Activated naive CD4-positive, alpha-beta T cell treated with anti-CD3 and anti-CD28 coated beads, Interleukin-2, amount 50 U/mL, for 24 hours (primary cell): ENCODE measurements at regions not wholly inside any gene's neighbourhood (a gene's known extent, or its start where the extent isn't known, plus 50 kb on each side); places are given as distances from the start of the nearest gene placed in this dataset.
"Not testable (repeated sequence)": the region's sequence is repeated elsewhere in the genome, so short reads cannot be mapped to it uniquely, and the experiment has no call there.

Experiments
- H3K27ac Mint-ChIP-seq: one replicate; pipeline ENCODE4 v1.8.0; 2021; ENCODE audit warnings: mild to moderate bottlenecking, mixed read lengths
- H3K27me3 Mint-ChIP-seq: one replicate; pipeline ENCODE4 v1.8.0; 2021; ENCODE audit warnings: mixed read lengths
- H3K36me3 Mint-ChIP-seq: one replicate; pipeline ENCODE4 v1.8.0; 2021; ENCODE audit warnings: mixed read lengths
- H3K4me1 Mint-ChIP-seq: one replicate; pipeline ENCODE4 v1.8.0; 2021; ENCODE audit warnings: mixed read lengths
- H3K4me3 Mint-ChIP-seq: one replicate; pipeline ENCODE4 v1.8.0; 2021; ENCODE audit warnings: mild to moderate bottlenecking, mixed read lengths
- H3K9me3 Mint-ChIP-seq: one replicate; pipeline ENCODE4 v1.8.0; 2021; ENCODE audit warnings: mixed read lengths

- Mint-ChIP-seq H3K4me1 (no peaks in the 10 kb centered on the region), H3K27ac (no peak overlapping the region), H3K9me3 (no peaks in the 10 kb centered on the region), H3K27me3 (peaks cover 5% of the 10 kb centered on the region), H3K36me3 (no peaks in the 10 kb centered on the region), H3K4me3 (no peak overlapping the region)
Measured at GRCh38 chr7:96591159-96591899, 118.3 kb downstream of the SEM1 start.

DNA sequence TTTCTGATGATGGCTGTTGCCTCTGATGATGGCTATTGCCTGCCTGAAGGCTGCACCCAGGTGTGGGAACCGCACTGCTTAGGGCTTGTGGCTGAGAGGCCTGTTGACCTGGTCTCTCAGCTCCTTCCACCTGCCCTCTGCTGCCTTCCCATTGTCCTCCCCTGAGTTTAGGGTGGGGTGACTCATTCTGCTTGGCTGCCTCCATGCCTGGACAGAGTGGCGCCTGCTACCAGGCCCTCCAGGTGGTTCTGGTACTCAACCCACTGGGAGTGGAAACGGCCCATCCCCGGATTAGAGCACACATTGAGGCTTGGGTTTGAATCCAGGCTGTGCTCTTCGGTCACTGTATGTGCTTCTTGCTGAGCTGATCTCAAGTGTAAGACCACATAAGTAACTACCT lies 120.6 kb downstream of the SEM1 start:
- H3K27me3 Mint-ChIP-seq = peaks cover 5% of the 10 kb centered on the region
- no peaks in the 10 kb centered on the region for H3K4me1 Mint-ChIP-seq
- H3K27ac Mint-ChIP-seq = no peak overlapping the region
- H3K36me3 Mint-ChIP-seq = peaks cover 1% of the 10 kb centered on the region
- H3K9me3 Mint-ChIP-seq = no peaks in the 10 kb centered on the region
- H3K4me3 Mint-ChIP-seq = no peak overlapping the region

- Mint-ChIP-seq H3K4me3 (no peak overlapping the region), H3K4me1 (no peaks in the 10 kb centered on the region), H3K9me3 (peaks cover 9% of the 10 kb centered on the region), H3K36me3 (peaks cover 2% of the 10 kb centered on the region), H3K27ac (no peak overlapping the region), H3K27me3 (peaks cover 7% of the 10 kb centered on the region)
Measured at GRCh38 chr7:96579119-96579518, 130.5 kb downstream of the SEM1 start.

DNA sequence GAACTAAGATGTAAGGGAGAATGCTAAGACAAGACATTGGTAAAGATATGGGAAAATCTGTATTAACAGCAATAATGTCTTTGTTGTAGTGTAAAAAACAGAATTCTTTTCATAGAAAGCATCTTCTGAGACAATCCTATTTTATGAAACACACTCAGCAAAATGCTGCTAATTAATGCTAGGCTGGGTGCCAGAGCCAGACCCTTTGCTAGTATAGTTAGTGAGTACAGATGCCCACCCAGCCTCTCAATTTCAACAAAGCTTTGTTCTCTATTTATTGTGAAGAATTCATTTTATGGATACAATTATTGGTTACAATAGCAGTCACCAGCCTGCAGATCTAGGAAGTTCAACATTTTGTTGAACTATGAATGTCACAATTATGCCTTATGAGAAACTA lies 131.0 kb downstream of the SEM1 start:
- no peak overlapping the region for H3K27ac Mint-ChIP-seq
- H3K27me3 Mint-ChIP-seq = peaks cover 7% of the 10 kb centered on the region
- H3K4me1 Mint-ChIP-seq = no peaks in the 10 kb centered on the region
- H3K36me3 Mint-ChIP-seq = peaks cover 2% of the 10 kb centered on the region
- H3K4me3 Mint-ChIP-seq = no peak overlapping the region
- peaks cover 11% of the 10 kb centered on the region for H3K9me3 Mint-ChIP-seq

DNA sequence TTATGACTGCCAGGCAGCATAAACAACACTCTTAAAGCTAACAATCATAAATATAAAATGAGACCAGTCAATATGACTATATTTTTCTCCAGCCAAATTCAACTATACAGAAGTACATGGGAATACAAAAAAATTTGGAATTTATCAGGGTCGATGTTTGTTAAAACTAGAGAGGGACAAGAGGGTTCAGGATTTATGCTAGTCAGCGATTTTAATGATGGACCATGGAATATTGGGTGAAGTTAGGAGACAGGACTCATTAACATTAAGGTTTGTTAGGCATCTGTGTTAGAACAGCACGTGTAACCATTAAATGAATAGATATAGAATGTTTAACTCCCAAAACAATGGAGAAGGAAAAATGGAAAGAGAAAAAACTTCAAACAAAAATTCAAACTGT lies 146.2 kb downstream of the SEM1 start:
- H3K4me1 Mint-ChIP-seq = no peaks in the 10 kb centered on the region
- no peaks in the 10 kb centered on the region for H3K9me3 Mint-ChIP-seq
- H3K36me3 Mint-ChIP-seq = no peaks in the 10 kb centered on the region
- H3K4me3 Mint-ChIP-seq = no peak overlapping the region
- no peak overlapping the region for H3K27ac Mint-ChIP-seq
- H3K27me3 Mint-ChIP-seq = no peaks in the 10 kb centered on the region

GRCh38 chr7:96562966-96563365 lies 146.7 kb downstream of the SEM1 start:
- Mint-ChIP-seq H3K27me3 (no peaks in the 10 kb centered on the region), H3K4me1 (no peaks in the 10 kb centered on the region), H3K4me3 (no peak overlapping the region), H3K36me3 (no peaks in the 10 kb centered on the region), H3K9me3 (no peaks in the 10 kb centered on the region), H3K27ac (no peak overlapping the region)

DNA sequence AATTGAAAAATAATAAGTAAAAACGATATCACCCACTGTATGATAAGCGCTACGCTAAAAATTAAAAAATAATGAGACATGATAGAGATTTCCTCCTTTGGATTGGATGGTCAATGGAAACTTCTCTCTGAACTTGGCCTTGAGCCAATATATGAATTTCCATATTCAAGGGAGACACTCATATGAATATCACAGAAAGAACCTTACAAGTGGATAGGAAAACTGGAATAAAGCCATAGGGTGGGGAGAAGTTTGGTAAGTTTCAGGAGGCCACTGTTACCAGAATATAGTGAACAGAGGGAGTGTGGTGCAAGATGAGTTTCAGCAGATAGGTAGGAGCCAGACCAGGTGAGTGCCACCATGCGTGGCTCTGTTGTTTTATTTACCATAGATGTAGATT lies 147.2 kb downstream of the SEM1 start:
- Mint-ChIP-seq H3K4me1 (no peaks in the 10 kb centered on the region), H3K27ac (no peak overlapping the region), H3K36me3 (no peaks in the 10 kb centered on the region), H3K4me3 (no peak overlapping the region), H3K9me3 (no peaks in the 10 kb centered on the region), H3K27me3 (no peaks in the 10 kb centered on the region)

GRCh38 chr7:96561892-96562291 lies 147.8 kb downstream of the SEM1 start:
- no peaks in the 10 kb centered on the region for H3K4me1 Mint-ChIP-seq
- no peak overlapping the region for H3K27ac Mint-ChIP-seq
- no peaks in the 10 kb centered on the region for H3K36me3 Mint-ChIP-seq
- no peaks in the 10 kb centered on the region for H3K9me3 Mint-ChIP-seq
- no peak overlapping the region for H3K4me3 Mint-ChIP-seq
- H3K27me3 Mint-ChIP-seq = no peaks in the 10 kb centered on the region

DNA sequence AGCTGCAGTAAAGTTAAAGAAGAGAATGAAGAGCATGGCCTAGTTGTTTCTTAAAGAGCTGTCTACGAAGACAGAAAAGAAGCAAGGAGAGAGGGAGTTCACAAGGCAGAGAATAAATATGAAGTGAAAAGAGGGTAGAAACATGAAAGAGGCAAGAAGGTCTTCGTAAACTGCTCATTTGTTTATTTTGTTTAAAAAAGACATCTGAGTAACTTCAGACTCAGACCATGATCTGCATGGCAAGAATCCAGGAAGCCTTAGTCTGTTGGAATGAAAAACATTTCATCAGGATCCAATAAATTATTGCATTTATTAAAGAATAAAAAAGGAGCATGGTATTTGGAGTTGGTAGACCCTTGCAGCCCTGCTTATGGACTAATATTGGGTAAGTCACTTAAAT lies 151.1 kb downstream of the SEM1 start:
- H3K4me3 Mint-ChIP-seq = no peak overlapping the region
- no peak overlapping the region for H3K27ac Mint-ChIP-seq
- H3K4me1 Mint-ChIP-seq = no peaks in the 10 kb centered on the region
- no peaks in the 10 kb centered on the region for H3K9me3 Mint-ChIP-seq
- H3K36me3 Mint-ChIP-seq = no peaks in the 10 kb centered on the region
- H3K27me3 Mint-ChIP-seq = no peaks in the 10 kb centered on the region

DNA sequence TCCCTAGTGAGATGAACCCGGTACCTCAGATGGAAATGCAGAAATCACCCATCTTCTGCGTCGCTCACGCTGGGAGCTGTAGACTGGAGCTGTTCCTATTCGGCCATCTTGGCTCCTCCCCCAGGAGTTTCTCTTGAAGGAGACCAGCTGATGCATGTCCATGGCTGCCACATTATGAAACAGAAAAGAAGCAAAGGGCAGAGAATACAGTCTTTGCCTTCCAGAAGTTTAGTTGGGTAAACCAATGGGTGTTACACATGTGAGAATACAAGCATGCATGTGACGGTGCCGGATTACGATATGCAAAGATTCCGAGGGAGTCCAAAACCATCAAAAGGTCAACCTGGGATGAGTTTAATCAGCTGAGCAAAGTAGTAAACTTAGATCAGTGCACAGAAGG lies 151.6 kb downstream of the SEM1 start:
- H3K27me3 Mint-ChIP-seq = no peaks in the 10 kb centered on the region
- H3K4me1 Mint-ChIP-seq = no peaks in the 10 kb centered on the region
- H3K36me3 Mint-ChIP-seq = no peaks in the 10 kb centered on the region
- no peaks in the 10 kb centered on the region for H3K9me3 Mint-ChIP-seq
- H3K4me3 Mint-ChIP-seq = no peak overlapping the region
- no peak overlapping the region for H3K27ac Mint-ChIP-seq

- H3K27me3 Mint-ChIP-seq, H3K9me3 Mint-ChIP-seq, H3K4me1 Mint-ChIP-seq, H3K4me3 Mint-ChIP-seq, H3K27ac Mint-ChIP-seq, H3K36me3 Mint-ChIP-seq: not testable (repeated sequence)
Measured at GRCh38 chr7:96557598-96557997, 152.0 kb downstream of the SEM1 start.

DNA sequence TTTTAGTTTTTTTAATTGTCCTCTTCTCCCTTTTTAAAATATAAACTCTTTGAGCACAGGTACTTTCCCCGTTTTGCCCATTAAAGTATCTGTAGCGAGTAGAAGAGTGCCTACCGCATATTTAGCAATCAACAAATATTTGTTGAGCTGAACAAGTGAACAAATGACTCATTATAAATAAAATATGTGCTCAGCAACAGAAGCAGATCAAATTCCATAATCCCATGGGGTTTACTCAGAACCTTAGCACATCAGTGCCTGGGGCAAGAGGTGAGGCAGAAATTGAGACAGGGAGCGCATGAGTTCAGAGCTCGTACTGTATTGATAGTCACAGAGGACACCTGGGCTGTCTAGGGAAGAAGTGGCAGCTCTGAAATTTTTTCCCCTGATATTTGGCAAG lies 161.0 kb downstream of the SEM1 start:
- Mint-ChIP-seq H3K36me3 (no peaks in the 10 kb centered on the region), H3K9me3 (peaks cover 6% of the 10 kb centered on the region), H3K4me1 (no peaks in the 10 kb centered on the region), H3K4me3 (no peak overlapping the region), H3K27me3 (peaks cover 5% of the 10 kb centered on the region), H3K27ac (no peak overlapping the region)

- no peaks in the 10 kb centered on the region for H3K36me3 Mint-ChIP-seq
- H3K27me3 Mint-ChIP-seq = peaks cover 6% of the 10 kb centered on the region
- H3K4me3 Mint-ChIP-seq = no peak overlapping the region
- no peak overlapping the region for H3K27ac Mint-ChIP-seq
- no peaks in the 10 kb centered on the region for H3K4me1 Mint-ChIP-seq
- peaks cover 6% of the 10 kb centered on the region for H3K9me3 Mint-ChIP-seq
Measured at GRCh38 chr7:96547371-96547811, 162.3 kb downstream of the SEM1 start.

DNA sequence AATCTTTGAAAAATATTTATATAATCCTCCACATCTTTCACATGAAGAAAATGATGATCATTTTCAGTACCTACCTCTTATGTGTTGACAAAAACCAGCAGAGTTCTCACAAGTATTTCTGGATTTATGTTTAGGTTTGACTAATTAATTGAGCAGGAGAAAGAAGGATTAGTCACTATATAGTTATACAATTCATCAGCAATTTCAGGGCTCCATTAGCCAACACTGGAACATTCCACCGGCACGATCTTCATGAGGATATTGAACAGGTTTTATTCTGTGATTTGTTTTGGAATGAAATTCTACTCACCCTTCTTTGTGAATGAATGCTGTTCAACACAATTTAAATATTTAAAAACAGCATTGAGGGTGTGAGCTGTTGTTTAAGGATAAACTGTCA lies 163.2 kb downstream of the SEM1 start:
- H3K4me3 Mint-ChIP-seq = no peak overlapping the region
- H3K9me3 Mint-ChIP-seq = peaks cover 6% of the 10 kb centered on the region
- H3K4me1 Mint-ChIP-seq = no peaks in the 10 kb centered on the region
- H3K36me3 Mint-ChIP-seq = no peaks in the 10 kb centered on the region
- peaks cover 9% of the 10 kb centered on the region for H3K27me3 Mint-ChIP-seq
- H3K27ac Mint-ChIP-seq = no peak overlapping the region

DNA sequence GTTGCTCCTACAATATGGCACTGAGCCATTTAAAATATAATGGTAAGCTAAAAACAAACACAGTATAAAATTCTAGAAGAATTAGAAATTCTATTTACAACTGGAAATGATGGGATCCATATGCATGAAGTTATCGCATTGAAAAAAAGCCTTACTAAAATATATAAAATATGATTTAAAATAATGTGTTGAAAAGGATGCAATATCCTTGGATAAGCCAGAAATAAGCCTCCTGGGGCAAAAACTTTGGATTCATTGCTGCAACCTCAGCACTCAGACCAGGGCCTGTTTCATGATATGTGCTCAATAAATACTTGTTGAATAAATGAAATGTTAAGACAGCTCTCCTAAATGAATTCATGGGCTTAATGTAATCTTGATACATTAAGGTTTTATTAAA lies 170.2 kb downstream of the SEM1 start:
- Mint-ChIP-seq H3K27ac (no peak overlapping the region), H3K9me3 (no peaks in the 10 kb centered on the region), H3K4me3 (no peak overlapping the region), H3K36me3 (no peaks in the 10 kb centered on the region), H3K27me3 (peaks cover 11% of the 10 kb centered on the region), H3K4me1 (no peaks in the 10 kb centered on the region)

DNA sequence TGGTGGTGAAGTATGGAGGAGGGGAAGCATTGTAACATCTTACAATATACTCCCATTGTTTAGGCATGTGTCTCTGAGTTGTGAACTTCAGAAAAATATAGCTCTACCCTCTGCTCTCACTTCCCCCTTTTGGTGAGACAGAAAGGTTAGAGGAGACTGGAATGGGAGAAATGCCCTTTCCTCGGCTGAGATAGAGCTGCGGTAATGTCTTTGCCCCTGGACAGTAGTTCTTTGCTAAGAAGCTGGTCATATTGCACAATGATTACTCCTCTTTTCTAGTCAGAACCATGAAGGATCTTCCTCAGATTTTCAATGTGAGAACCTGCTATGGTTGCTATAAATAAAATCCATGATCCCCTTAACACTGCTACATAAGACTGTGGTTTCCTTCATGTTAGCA lies 171.0 kb downstream of the SEM1 start:
- no peaks in the 10 kb centered on the region for H3K9me3 Mint-ChIP-seq
- H3K36me3 Mint-ChIP-seq = no peaks in the 10 kb centered on the region
- peaks cover 11% of the 10 kb centered on the region for H3K27me3 Mint-ChIP-seq
- no peak overlapping the region for H3K27ac Mint-ChIP-seq
- no peak overlapping the region for H3K4me3 Mint-ChIP-seq
- H3K4me1 Mint-ChIP-seq = no peaks in the 10 kb centered on the region

- H3K27me3 Mint-ChIP-seq = peaks cover 8% of the 10 kb centered on the region
- no peak overlapping the region for H3K4me3 Mint-ChIP-seq
- H3K27ac Mint-ChIP-seq = no peak overlapping the region
- H3K36me3 Mint-ChIP-seq = no peaks in the 10 kb centered on the region
- no peaks in the 10 kb centered on the region for H3K4me1 Mint-ChIP-seq
- no peaks in the 10 kb centered on the region for H3K9me3 Mint-ChIP-seq
Measured at GRCh38 chr7:96534221-96534620, 175.4 kb downstream of the SEM1 start.
